PC-3 (cell line): ENCODE measurements at regions not wholly inside any gene's neighbourhood (a gene's known extent, or its start where the extent isn't known, plus 50 kb on each side); places are given as distances from the start of the nearest gene placed in this dataset.

ENCODE experiments used
- ATAC-seq: fragments of 200-7000 bp; cut with Tn5 transposase; 2 replicates; pipeline ENCODE4 v1.9.1; 2020; ENCODE audit warnings: mild to moderate bottlenecking, moderate library complexity
- BruUV-seq: library from RNA; stranded (reverse); fragments of 400-500 nt; replicated peaks from 2 replicates; lab custom pipeline; 2021; lab: Mats Ljungman, UMichigan
- CTCF ChIA-PET: fragments of 300-600 bp; sonication (Branson Sonifier 250); formaldehyde crosslinking; loops from one replicate; lab custom pipeline; 2022; ENCODE audit warnings: antibody characterized with exemption; lab: Charles Lee
- POLR2A ChIA-PET: fragments of 300-600 bp; sonication (Branson Sonifier 250); formaldehyde crosslinking; loops from one replicate; lab custom pipeline; 2022; ENCODE audit warnings: antibody characterized with exemption; ENCODE audit not compliant: unreplicated experiment; lab: Charles Lee
- DNase-seq: peaks from one replicate; pipeline ENCODE4 v3.0.0-alpha.2; 2015
- H2AFZ ChIP-seq: fragments of 300-600 bp; sonication (generic); 2 replicates; pipeline ENCODE4 v1.6.0; 2016; ENCODE audit warnings: antibody characterized with exemption, low read length
- H3F3A ChIP-seq: fragments of 300-600 bp; sonication (generic); one replicate; pipeline ENCODE4 v1.6.0; 2017; ENCODE audit warnings: antibody characterized with exemption, low read length, control low read depth, mild to moderate bottlenecking; ENCODE audit not compliant: unreplicated experiment
- H3K27ac ChIP-seq: fragments of 300-600 bp; sonication (generic); 2 replicates; pipeline ENCODE4 v1.5.1; 2016; ENCODE audit warnings: mild to moderate bottlenecking, low read length
- H3K27me3 ChIP-seq: fragments of 300-600 bp; sonication (generic); 2 replicates; pipeline ENCODE4 v1.6.1; 2016; ENCODE audit warnings: low read length, mixed read lengths
- H3K36me3 ChIP-seq: fragments of 300-600 bp; sonication (generic); 2 replicates; pipeline ENCODE4 v1.6.1; 2016; ENCODE audit warnings: low read depth, mixed run types, low read length, mixed read lengths
- H3K4me1 ChIP-seq: fragments of 300-600 bp; sonication (generic); 2 replicates; pipeline ENCODE4 v1.5.1; 2016; ENCODE audit warnings: low read length; ENCODE audit not compliant: insufficient read depth
- H3K4me2 ChIP-seq: fragments of 300-600 bp; sonication (generic); 2 replicates; pipeline ENCODE4 v1.6.0; 2016; ENCODE audit warnings: low read length
- H3K4me3 ChIP-seq: fragments of 300-600 bp; sonication (generic); 2 replicates; pipeline ENCODE4 v1.5.1; 2016; ENCODE audit warnings: mild to moderate bottlenecking, low read length, mixed read lengths
- H3K79me2 ChIP-seq: fragments of 300-600 bp; sonication (generic); 2 replicates; pipeline ENCODE4 v1.6.1; 2017; ENCODE audit warnings: low read length, mixed read lengths
- H3K9ac ChIP-seq: fragments of 300-600 bp; sonication (generic); 2 replicates; pipeline ENCODE4 v1.6.0; 2016; ENCODE audit warnings: mild to moderate bottlenecking, low read length
- H3K9me2 ChIP-seq: fragments of 300-600 bp; sonication (generic); replicated peaks from 2 replicates; pipeline ENCODE4 v1.6.1; 2016; ENCODE audit warnings: mixed run types, low read length, mixed read lengths
- H3K9me3 ChIP-seq: fragments of 300-600 bp; sonication (generic); 2 replicates; pipeline ENCODE4 v1.6.1; 2016; ENCODE audit warnings: low read length, mixed read lengths
- H4K20me1 ChIP-seq: fragments of 300-600 bp; sonication (generic); 2 replicates; pipeline ENCODE4 v1.6.1; 2016; ENCODE audit warnings: low read length, mixed read lengths
- EZH2 ChIP-seq: fragments of 300-600 bp; sonication (generic); IDR thresholded peaks from one replicate; pipeline ENCODE4 v1.6.1; 2017; ENCODE audit warnings: antibody characterized with exemption, mild to moderate bottlenecking, low read length; ENCODE audit not compliant: unreplicated experiment
- EZH2phosphoT487 ChIP-seq: fragments of 300-600 bp; sonication (generic); IDR thresholded peaks from 2 replicates; pipeline ENCODE4 v1.6.1; 2018; ENCODE audit warnings: mild to moderate bottlenecking, antibody characterized with exemption, low read length, borderline replicate concordance
- intact Hi-C: fragments of 100-400 bp; cut with micrococcal nuclease; formaldehyde crosslinking; loops from 2 replicates; pipeline ENCODE4 v1.9.0; 2023
- TF ChIP-seq, protein P1 (sequence below): fragments of 300-600 bp; sonication (generic); conservative IDR thresholded peaks from 2 replicates; pipeline ENCODE4 v1.5.1; 2017; ENCODE audit warnings: antibody characterized with exemption, low read depth, mild to moderate bottlenecking, low read length

DNA sequence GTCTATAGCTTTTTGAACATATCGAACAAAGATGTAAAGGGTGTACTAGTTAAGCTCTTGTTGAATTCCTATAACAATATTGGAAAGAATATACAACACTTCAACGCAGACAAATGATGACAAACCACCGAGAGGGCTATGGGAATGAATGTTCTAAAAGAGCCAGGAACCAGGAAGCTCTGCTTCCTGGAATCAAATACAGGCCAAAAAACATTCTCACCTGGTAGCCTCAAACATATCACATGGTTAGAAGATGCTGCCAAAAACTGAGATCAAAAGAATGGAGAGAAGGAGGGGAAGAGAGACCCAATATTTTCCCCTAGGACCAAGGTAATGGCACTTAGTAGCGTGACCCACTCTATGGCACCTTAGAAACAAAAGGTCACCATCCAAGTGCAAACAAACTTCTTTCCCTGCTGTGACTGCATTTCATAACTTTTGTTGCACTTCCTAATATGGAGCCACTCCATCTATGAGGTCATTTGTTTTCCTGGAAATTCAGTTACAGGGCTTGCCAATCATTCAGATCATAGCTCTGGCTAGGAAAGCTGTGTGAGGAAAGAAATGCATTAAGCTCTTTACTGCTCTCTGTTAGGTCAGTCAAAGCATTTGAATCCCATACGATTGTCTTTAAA lies 199.2 kb upstream of the NT5E start:
- no peak for ATAC-seq
- no peak overlapping the region for H3K9ac ChIP-seq
- ChIA-PET CTCF (no interaction called here), POLR2A (no interaction called here)
- H3F3A ChIP-seq = no peaks in the 10 kb centered on the region
- no peaks in the 10 kb centered on the region for H3K79me2 ChIP-seq
- peaks cover 4% of the 10 kb centered on the region; the same call in 1 of the 2 replicates for H3K27me3 ChIP-seq
- H3K9me2 ChIP-seq = no peaks in the 10 kb centered on the region
- no peaks in the 10 kb centered on the region for H3K36me3 ChIP-seq
- H4K20me1 ChIP-seq = no peaks in the 10 kb centered on the region
- no peaks in the 10 kb centered on the region for H3K4me1 ChIP-seq
- intact Hi-C loops = no loop called here
- TF ChIP-seq, protein P1, sequence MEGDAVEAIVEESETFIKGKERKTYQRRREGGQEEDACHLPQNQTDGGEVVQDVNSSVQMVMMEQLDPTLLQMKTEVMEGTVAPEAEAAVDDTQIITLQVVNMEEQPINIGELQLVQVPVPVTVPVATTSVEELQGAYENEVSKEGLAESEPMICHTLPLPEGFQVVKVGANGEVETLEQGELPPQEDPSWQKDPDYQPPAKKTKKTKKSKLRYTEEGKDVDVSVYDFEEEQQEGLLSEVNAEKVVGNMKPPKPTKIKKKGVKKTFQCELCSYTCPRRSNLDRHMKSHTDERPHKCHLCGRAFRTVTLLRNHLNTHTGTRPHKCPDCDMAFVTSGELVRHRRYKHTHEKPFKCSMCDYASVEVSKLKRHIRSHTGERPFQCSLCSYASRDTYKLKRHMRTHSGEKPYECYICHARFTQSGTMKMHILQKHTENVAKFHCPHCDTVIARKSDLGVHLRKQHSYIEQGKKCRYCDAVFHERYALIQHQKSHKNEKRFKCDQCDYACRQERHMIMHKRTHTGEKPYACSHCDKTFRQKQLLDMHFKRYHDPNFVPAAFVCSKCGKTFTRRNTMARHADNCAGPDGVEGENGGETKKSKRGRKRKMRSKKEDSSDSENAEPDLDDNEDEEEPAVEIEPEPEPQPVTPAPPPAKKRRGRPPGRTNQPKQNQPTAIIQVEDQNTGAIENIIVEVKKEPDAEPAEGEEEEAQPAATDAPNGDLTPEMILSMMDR = no peak
- TF ChIP-seq EZH2phosphoT487 = no peak
- no peak for TF ChIP-seq EZH2
- BruUV-seq = no TSS peak
- no peak for DNase-seq
- no peak overlapping the region for H3K4me2 ChIP-seq
- H3K9me3 ChIP-seq = no peaks in the 10 kb centered on the region
- H3K27ac ChIP-seq = no peak overlapping the region
- H2AFZ ChIP-seq = no peak overlapping the region
- H3K4me3 ChIP-seq = no peak overlapping the region

GRCh38 chr6:85245004-85245403 lies 204.9 kb upstream of the NT5E start:
- TF ChIP-seq EZH2 = no peak

DNA sequence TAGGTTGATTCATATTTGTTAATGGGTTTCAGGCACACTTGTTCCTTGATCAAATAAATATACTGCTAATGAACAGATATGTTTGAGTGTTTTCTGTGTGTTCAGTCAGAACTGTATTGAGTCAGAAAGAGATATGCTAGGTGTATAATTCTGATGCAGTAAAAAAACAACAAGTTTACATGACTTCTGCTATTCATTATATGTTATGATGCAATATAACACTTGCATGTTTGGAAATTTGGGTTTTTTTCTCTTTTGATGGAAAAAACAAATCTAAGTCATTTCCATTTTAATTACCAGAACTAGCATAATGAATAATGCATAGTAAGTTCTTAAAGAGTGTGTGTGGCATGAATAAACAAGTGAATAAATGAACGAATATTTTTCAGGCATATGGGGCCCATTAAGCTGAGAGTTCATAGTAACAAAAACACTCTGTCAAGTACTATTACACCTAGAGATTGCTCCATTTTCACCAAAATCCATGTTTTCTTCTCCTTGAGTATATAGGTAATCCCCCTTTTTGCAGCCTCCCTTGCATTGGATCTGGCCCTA lies 208.3 kb upstream of the NT5E start:
- Histone ChIP-seq H3K79me2 (no peaks in the 10 kb centered on the region), H2AFZ (no peak overlapping the region), H3K4me2 (no peak overlapping the region), H3K27ac (no peak overlapping the region), H4K20me1 (no peaks in the 10 kb centered on the region), H3K9me2 (no peaks in the 10 kb centered on the region), H3K27me3 (no peaks in the 10 kb centered on the region), H3K36me3 (no peaks in the 10 kb centered on the region), H3K9me3 (no peaks in the 10 kb centered on the region), H3K4me3 (no peak overlapping the region), H3F3A (no peaks in the 10 kb centered on the region), H3K9ac (no peak overlapping the region), H3K4me1 (peaks cover 10% of the 10 kb centered on the region; the same call in 1 of the 2 replicates)
- no TSS peak for BruUV-seq
- ATAC-seq = no peak
- TF ChIP-seq EZH2 (no peak), EZH2phosphoT487 (no peak)
- TF ChIP-seq, protein P1 = no peak
- no peak for DNase-seq
- intact Hi-C loops = no loop called here
- POLR2A ChIA-PET = no interaction called here
- CTCF ChIA-PET = no interaction called here

More at GRCh38 chr6:85245004-85245403, 204.9 kb upstream of the NT5E start:
- H3K4me1 ChIP-seq = no peaks in the 10 kb centered on the region
- no peaks in the 10 kb centered on the region for H3K9me3 ChIP-seq
- H3K27ac ChIP-seq = no peak overlapping the region
- no peak overlapping the region for H2AFZ ChIP-seq
- no peaks in the 10 kb centered on the region for H3K9me2 ChIP-seq
- no peak overlapping the region for H3K4me2 ChIP-seq
- ChIA-PET CTCF (no interaction called here), POLR2A (no interaction called here)
- H3K79me2 ChIP-seq = no peaks in the 10 kb centered on the region
- ATAC-seq = no peak
- no peak overlapping the region for H3K4me3 ChIP-seq
- DNase-seq = no peak
- H3K9ac ChIP-seq = no peak overlapping the region
- H3F3A ChIP-seq = no peaks in the 10 kb centered on the region
- H3K27me3 ChIP-seq = no peaks in the 10 kb centered on the region
- BruUV-seq = no TSS peak
- intact Hi-C loops = no loop called here
- no peaks in the 10 kb centered on the region for H4K20me1 ChIP-seq
- H3K36me3 ChIP-seq = no peaks in the 10 kb centered on the region
